ENCODE measurements at regions not wholly inside any gene's neighbourhood (a gene's known extent, or its start where the extent isn't known, plus 50 kb on each side); places are given as distances from the start of the nearest gene placed in this dataset. TPM values are rescaled to one million over a fixed set of nuclear protein-coding genes. Genes with fewer than 3 reads are reported as not detected.

DNA sequence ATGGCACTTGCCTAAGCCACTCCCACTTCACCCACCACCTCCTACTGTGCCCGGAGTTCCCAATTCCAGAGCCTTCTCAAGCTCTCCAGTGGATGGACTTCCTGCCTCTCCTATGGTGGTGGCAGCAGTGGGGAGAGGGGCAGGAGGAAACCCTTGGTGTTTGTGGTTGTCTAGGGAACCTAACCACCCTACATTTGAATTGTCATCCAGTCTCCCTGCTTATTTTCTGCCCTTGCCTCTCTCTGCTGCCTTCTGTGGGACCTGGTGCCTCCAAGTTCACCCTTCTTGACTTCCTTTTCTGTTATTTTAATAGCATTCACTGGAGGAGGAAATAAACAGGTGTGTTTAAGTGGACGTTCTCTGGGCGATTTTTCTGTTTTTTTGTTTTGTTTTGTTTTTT is 50.0 kb upstream of the HPCAL1 start (continued):
- TF ChIP-seq RBFOX2 (IDR thresholded peaks at IDR 0.05; ENCODE audit: low read depth, low read length): no peak
- no peak for TF ChIP-seq ERF (CRISPR knock-in tag; IDR thresholded peaks at IDR 0.05)
- TF ChIP-seq ZNF57 (CRISPR knock-in tag; IDR thresholded peaks at IDR 0.05): no peak
- no peak for TF ChIP-seq ATF7 (IDR thresholded peaks at IDR 0.05)
- TF ChIP-seq THRAP3 (IDR thresholded peaks at IDR 0.05; ENCODE audit: borderline replicate concordance): no peak
- TF ChIP-seq, protein P1, sequence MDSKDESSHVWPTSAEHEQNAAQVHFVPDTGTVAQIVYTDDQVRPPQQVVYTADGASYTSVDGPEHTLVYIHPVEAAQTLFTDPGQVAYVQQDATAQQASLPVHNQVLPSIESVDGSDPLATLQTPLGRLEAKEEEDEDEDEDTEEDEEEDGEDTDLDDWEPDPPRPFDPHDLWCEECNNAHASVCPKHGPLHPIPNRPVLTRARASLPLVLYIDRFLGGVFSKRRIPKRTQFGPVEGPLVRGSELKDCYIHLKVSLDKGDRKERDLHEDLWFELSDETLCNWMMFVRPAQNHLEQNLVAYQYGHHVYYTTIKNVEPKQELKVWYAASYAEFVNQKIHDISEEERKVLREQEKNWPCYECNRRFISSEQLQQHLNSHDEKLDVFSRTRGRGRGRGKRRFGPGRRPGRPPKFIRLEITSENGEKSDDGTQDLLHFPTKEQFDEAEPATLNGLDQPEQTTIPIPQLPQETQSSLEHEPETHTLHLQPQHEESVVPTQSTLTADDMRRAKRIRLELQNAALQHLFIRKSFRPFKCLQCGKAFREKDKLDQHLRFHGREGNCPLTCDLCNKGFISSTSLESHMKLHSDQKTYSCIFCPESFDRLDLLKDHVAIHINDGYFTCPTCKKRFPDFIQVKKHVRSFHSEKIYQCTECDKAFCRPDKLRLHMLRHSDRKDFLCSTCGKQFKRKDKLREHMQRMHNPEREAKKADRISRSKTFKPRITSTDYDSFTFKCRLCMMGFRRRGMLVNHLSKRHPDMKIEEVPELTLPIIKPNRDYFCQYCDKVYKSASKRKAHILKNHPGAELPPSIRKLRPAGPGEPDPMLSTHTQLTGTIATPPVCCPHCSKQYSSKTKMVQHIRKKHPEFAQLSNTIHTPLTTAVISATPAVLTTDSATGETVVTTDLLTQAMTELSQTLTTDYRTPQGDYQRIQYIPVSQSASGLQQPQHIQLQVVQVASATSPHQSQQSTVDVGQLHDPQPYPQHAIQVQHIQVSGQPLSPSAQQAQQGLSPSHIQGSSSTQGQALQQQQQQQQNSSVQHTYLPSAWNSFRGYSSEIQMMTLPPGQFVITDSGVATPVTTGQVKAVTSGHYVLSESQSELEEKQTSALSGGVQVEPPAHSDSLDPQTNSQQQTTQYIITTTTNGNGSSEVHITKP (IDR thresholded peaks at IDR 0.05; ENCODE audit: partially characterized antibody): no peak
- no peak for TF ChIP-seq SETDB1 (IDR thresholded peaks at IDR 0.05; ENCODE audit: low read length)
- TF ChIP-seq SMARCA4 (IDR thresholded peaks at IDR 0.05): no peak
- no peak for TF ChIP-seq SFPQ (IDR thresholded peaks at IDR 0.05; ENCODE audit: low read depth, low read length)

Small RNA genes lying in the stretch of these regions (microRNA-seq; reads per million reads assigned to microRNA genes)
- gene MIR4261 (ENCODE audit: borderline microRNAs expressed): not detected

Small RNA genes lying in the stretch of these regions (small RNA-seq; reads per million reads assigned to genes)
- gene MIR4261: not detected

Data from K562 (cell line).